K562 (cell line): ENCODE measurements at regions not wholly inside any gene's neighbourhood (a gene's known extent, or its start where the extent isn't known, plus 50 kb on each side); places are given as distances from the start of the nearest gene placed in this dataset.

Source experiments
- ATF3 ChIP-seq, 2 experiments: fragments of 450-650 bp in 1 of 2; sonication (generic) in 1 of 2; formaldehyde crosslinking in 1 of 2; IDR thresholded peaks in 1 of 2; conservative IDR thresholded peaks in 1 of 2; 2 replicates each; pipeline versions ENCODE4 v1.6.1 to v1.8.1; 2016 to 2023; ENCODE audit warnings: mild to moderate bottlenecking in 2 of 2, moderate library complexity in 2 of 2, inconsistent platforms in 1 of 2, missing genetic modification reagents in 1 of 2
- BHLHE40 ChIP-seq: IDR thresholded peaks from 2 replicates; pipeline ENCODE4 v1.6.1; 2011; ENCODE audit warnings: low read length, improper control_type of control experiment
- CHD2 ChIP-seq: IDR thresholded peaks from 2 replicates; pipeline ENCODE4 v1.6.1; 2011; ENCODE audit warnings: low read depth, low read length
- JUND ChIP-seq, 2 experiments: IDR thresholded peaks; 2 replicates in 1 of 2; 3 replicates in 1 of 2; pipeline ENCODE4 v1.6.1; 2011; ENCODE audit warnings: borderline replicate concordance in 2 of 2, low read depth in 2 of 2, low read length in 2 of 2, improper control_type of control experiment in 1 of 2, missing biosample characterization in 1 of 2, missing genetic modification characterization in 1 of 2, missing genetic modification reagents in 1 of 2
- ZBTB40 ChIP-seq, 2 experiments: fragments of 450-650 bp in 1 of 2; sonication (generic) in 1 of 2; formaldehyde crosslinking in 1 of 2; IDR thresholded peaks; 2 replicates each; pipeline versions ENCODE4 v1.7.1 to v1.9.0; 2016 to 2022; ENCODE audit warnings: inconsistent platforms in 1 of 2, mild to moderate bottlenecking in 1 of 2, missing genetic modification reagents in 1 of 2
- ZNF57 ChIP-seq: fragments of 450-650 bp; formaldehyde crosslinking; IDR thresholded peaks from 2 replicates; pipeline ENCODE4 v1.4.0; 2020; ENCODE audit warnings: mild to moderate bottlenecking, moderate library complexity

GRCh38 chr16:86945166-86945900 lies 367.0 kb downstream of the FOXL1 start:
- TF ChIP-seq BHLHE40 (no peak), CHD2 (no peak), ZNF57 (CRISPR knock-in tag) (no peak), JUND (IDR thresholded peaks at IDR 0.05; ENCODE audit: borderline replicate concordance, low read depth, low read length) (no peak), JUND (tag; IDR thresholded peaks at IDR 0.05; ENCODE audit: borderline replicate concordance, low read depth, low read length) (no peak), ATF3 (IDR thresholded peaks at IDR 0.05) (no peak), ATF3 (CRISPR knock-in tag; conservative IDR thresholded peaks at IDR 0.05) (no peak), ZBTB40 (IDR thresholded peaks at IDR 0.05) (no peak), ZBTB40 (CRISPR knock-in tag; IDR thresholded peaks at IDR 0.05) (no peak)
